ENCODE measurements at regions not wholly inside any gene's neighbourhood (a gene's known extent, or its start where the extent isn't known, plus 50 kb on each side); places are given as distances from the start of the nearest gene placed in this dataset.
"Not testable (repeated sequence)": the region's sequence is repeated elsewhere in the genome, so short reads cannot be mapped to it uniquely, and the experiment has no call there.

GRCh38 chr1:29755412-29756015 lies 519.2 kb downstream of the PTPRU start:
- not testable (repeated sequence) for TF ChIP-seq SPI1, POLR2A (IDR thresholded peaks at IDR 0.05; ENCODE audit: low read depth, low read length)
